GM12873 (cell line): ENCODE measurements at regions not wholly inside any gene's neighbourhood (a gene's known extent, or its start where the extent isn't known, plus 50 kb on each side); places are given as distances from the start of the nearest gene placed in this dataset.

Experiments used
- TF ChIP-seq, protein P1 (sequence below): IDR thresholded peaks from 2 replicates; pipeline ENCODE4 v1.5.1; 2012; ENCODE audit warnings: low read depth, mild to moderate bottlenecking, moderate library complexity, low read length, control low read depth; ENCODE audit not compliant: insufficient read depth; ENCODE audit errors: missing control alignments

DNA sequence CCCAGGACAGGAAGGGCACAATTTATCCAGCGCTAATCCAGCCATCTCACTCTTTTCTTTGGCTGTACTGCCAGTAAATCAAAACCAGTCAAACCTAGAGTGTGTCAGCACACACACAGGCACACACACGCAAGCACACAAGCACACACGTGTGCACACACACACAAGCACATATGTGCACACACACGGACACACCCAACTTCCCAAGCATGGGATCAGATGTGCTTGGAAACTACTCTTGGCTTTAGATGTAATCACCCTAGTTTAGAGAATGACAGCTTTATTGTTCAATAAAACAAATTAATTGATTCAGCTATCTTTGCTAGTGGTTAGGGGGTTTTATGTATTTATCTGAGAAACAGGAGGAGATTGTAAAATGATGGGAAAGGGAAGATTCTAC lies 615.0 kb upstream of the MKI67 start:
- TF ChIP-seq, protein P1, sequence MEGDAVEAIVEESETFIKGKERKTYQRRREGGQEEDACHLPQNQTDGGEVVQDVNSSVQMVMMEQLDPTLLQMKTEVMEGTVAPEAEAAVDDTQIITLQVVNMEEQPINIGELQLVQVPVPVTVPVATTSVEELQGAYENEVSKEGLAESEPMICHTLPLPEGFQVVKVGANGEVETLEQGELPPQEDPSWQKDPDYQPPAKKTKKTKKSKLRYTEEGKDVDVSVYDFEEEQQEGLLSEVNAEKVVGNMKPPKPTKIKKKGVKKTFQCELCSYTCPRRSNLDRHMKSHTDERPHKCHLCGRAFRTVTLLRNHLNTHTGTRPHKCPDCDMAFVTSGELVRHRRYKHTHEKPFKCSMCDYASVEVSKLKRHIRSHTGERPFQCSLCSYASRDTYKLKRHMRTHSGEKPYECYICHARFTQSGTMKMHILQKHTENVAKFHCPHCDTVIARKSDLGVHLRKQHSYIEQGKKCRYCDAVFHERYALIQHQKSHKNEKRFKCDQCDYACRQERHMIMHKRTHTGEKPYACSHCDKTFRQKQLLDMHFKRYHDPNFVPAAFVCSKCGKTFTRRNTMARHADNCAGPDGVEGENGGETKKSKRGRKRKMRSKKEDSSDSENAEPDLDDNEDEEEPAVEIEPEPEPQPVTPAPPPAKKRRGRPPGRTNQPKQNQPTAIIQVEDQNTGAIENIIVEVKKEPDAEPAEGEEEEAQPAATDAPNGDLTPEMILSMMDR: no peak

GRCh38 chr10:128741680-128742079 lies 615.5 kb upstream of the MKI67 start:
- TF ChIP-seq, protein P1: no peak

- TF ChIP-seq, protein P1: no peak
These were observed 617.9 kb upstream of the MKI67 start for GRCh38 chr10:128744092-128744491.

- TF ChIP-seq, protein P1: no peak
These were observed 618.6 kb upstream of the MKI67 start for GRCh38 chr10:128744811-128745305.

- TF ChIP-seq, protein P1: no peak
These were observed 621.5 kb upstream of the MKI67 start for GRCh38 chr10:128747582-128748346.

- TF ChIP-seq, protein P1: no peak
These were observed 625.1 kb upstream of the MKI67 start for GRCh38 chr10:128751284-128751683.

DNA sequence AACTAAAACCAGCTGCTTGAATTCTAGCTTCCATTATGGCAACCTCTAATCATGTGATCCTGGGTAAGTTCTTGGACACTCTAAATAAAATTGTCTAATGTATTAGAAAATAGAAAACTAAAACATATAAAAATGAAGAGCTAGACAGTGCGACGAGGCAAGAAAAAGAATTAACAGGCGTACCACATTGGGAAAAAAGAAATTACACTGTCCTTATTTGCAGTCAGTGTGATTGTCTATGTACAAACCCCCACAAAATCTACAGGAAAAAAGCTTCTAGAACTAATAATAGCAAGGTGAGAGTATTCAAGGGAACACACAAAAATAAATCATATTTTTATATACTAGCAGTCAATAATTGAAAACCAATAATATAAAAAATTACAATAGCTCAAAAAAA lies 625.6 kb upstream of the MKI67 start:
- TF ChIP-seq, protein P1: no peak
